Liver (tissue), 3 donors: ENCODE measurements at regions not wholly inside any gene's neighbourhood (a gene's known extent, or its start where the extent isn't known, plus 50 kb on each side); places are given as distances from the start of the nearest gene placed in this dataset.

Experiments used
- ATF3 ChIP-seq: IDR thresholded peaks from 2 replicates; pipeline ENCODE4 v1.6.1; 2016; ENCODE audit warnings: antibody characterized with exemption
- CTCF ChIP-seq: fragments of 150-350 bp; IDR thresholded peaks from 2 replicates; pipeline ENCODE4 v1.5.1; 2017; ENCODE audit warnings: improper control_type of control experiment, low read depth, low read length; ENCODE audit not compliant: missing input control
- HNF4A ChIP-seq, 2 donors: conservative IDR thresholded peaks; 2 replicates each; pipeline ENCODE4 v1.6.1; 2016; ENCODE audit warnings: antibody characterized with exemption in 2 of 2, mild to moderate bottlenecking in 2 of 2
- JUND ChIP-seq, 2 donors: IDR thresholded peaks; 2 replicates each; pipeline ENCODE4 v1.6.1; 2016; ENCODE audit warnings: antibody characterized with exemption in 2 of 2
- MAX ChIP-seq: IDR thresholded peaks from 2 replicates; pipeline ENCODE4 v1.6.1; 2016; ENCODE audit warnings: antibody characterized with exemption
- NR2F2 ChIP-seq: IDR thresholded peaks from 2 replicates; pipeline ENCODE4 v1.6.1; 2016; ENCODE audit warnings: antibody characterized with exemption
- RAD21 ChIP-seq, 2 donors: IDR thresholded peaks; 2 replicates each; pipeline ENCODE4 v1.6.1; 2016; ENCODE audit warnings: antibody characterized with exemption in 2 of 2, mild to moderate bottlenecking in 2 of 2
- REST ChIP-seq: IDR thresholded peaks from 2 replicates; pipeline ENCODE4 v1.6.1; 2016; ENCODE audit warnings: antibody characterized with exemption, mild to moderate bottlenecking
- TAF1 ChIP-seq: conservative IDR thresholded peaks from 2 replicates; pipeline ENCODE4 v1.6.1; 2016; ENCODE audit warnings: antibody characterized with exemption, mild to moderate bottlenecking
- YY1 ChIP-seq: IDR thresholded peaks from 2 replicates; pipeline ENCODE4 v1.6.1; 2016; ENCODE audit warnings: antibody characterized with exemption, mild to moderate bottlenecking
- ZBTB33 ChIP-seq: IDR thresholded peaks from 2 replicates; pipeline ENCODE4 v1.6.1; 2016; ENCODE audit warnings: antibody characterized with exemption
- donor health status: healthy.
- donor health status: healthy.

GRCh38 chr22:48357961-48358360, 1469.7 kb downstream of the BRD1 start:
- no peak for TF ChIP-seq CTCF
- TF ChIP-seq MAX = no peak
- no peak for TF ChIP-seq RAD21 (IDR thresholded peaks at IDR 0.05)
- TF ChIP-seq NR2F2 = no peak
- no peak for TF ChIP-seq ZBTB33
- no peak for TF ChIP-seq TAF1
- no peak for TF ChIP-seq HNF4A (conservative IDR thresholded peaks at IDR 0.05)
- TF ChIP-seq REST = no peak
- TF ChIP-seq JUND (IDR thresholded peaks at IDR 0.05) = no peak
- no peak for TF ChIP-seq ATF3
- TF ChIP-seq YY1 = no peak
